ENCODE measurements at regions not wholly inside any gene's neighbourhood (a gene's known extent, or its start where the extent isn't known, plus 50 kb on each side); places are given as distances from the start of the nearest gene placed in this dataset.
"Not testable (repeated sequence)": the region's sequence is repeated elsewhere in the genome, so short reads cannot be mapped to it uniquely, and the experiment has no call there.

DNA sequence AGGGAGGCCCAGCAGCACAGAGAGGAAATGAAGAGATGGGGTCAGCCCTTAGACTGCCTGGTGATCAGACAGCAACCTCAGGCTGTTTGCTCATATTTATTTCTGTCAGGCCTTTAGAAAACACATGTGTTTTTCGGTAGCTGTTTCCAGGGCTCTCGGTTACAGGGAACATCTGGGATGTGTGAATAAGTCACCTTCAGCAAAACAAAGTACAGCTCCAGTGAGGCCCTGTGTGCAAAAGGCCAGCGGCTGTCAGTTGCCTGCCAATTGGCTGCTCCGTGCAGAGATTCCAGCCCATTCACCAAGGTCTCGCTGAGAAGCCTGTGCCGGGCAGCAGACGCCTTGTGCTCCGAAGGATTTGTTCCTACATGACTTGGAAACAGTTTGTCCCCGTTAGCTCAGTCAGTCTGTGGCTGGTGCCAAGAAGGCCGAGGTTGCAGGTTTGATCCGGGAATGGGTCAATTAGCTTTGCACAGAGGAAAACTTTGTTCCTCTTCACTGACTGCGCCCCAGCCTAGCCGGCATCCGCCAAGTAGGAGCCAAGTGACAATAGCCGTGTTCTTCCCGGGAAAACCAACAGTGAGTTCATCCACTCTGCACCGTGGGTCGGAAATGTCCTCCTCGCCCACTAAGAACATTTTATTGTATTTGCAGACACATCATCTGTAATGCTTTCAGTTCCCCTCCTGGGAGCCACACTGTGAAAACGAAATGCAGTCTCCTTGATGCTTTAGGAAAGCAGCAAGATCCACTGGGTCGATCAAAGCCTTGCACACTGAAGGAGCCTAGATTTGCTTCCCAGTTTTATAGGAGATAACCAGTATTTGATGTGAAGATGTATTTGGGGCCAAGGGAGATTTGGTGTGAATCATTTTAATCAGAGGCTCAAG lies 315.4 kb upstream of the CDYL start:
- no peak for DNase-seq (ENCODE audit: low spot score)

DNA sequence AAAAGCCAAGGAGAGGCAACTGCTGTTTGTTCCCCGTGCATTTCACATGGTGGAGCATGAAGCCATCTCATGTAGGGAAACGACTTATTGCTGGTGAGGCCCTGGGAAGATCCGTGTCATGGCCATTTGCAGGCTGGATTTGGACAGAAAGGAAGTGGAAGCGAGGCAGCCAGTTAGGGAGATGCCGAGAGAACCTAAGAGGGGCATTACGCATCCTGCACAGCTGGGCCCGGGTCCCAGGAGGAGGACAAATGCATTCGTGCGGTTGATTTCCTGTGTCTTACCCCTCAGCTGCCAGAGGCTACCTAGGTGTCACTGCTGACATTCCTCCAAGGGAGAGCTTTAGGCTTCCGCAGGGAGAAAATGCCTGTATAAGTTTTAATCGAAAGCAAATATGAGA lies 316.2 kb upstream of the CDYL start:
- no peak for DNase-seq (ENCODE audit: low spot score)

DNA sequence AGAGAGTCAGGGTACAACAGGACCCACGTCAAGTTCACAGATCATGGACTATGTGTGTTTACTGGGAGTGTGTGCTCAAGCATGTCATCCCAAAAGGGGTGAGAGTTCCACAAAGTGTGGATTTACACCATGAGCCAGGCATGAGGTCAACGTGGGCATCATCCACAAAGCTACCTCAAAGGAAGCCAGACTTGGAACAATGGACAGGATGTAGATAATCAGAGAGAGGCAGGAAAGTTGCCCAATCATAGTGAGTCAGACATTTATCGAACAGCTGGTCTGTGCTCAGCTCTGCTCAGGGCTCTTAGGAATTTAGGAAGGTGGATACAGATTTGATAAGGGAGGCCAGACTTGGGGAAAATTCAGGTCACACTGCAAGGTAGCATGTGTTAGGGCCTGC lies 317.2 kb upstream of the CDYL start:
- peak; percentile 87 for DNase-seq (ENCODE audit: low spot score)

DNA sequence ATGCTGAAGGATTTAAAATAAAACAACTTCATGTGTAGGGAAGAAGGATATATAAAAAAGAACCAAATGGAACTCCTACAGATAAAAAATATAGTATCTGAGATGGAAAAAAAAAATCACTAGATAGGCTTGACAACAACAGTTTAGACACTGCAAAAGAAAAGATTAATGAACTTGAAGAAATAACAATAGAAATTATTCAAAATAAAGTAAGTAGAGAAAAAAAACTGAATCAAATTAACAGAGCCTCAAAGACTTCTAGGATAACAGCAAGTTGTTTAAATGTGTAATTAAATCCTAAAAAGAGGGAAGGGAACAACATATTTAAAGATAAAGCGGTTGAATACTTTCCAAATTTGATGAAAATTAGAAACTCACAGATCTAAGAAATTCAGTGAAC lies 316.3 kb upstream of the ECI2 start:
- DNase-seq (ENCODE audit: low spot score): no peak

DNA sequence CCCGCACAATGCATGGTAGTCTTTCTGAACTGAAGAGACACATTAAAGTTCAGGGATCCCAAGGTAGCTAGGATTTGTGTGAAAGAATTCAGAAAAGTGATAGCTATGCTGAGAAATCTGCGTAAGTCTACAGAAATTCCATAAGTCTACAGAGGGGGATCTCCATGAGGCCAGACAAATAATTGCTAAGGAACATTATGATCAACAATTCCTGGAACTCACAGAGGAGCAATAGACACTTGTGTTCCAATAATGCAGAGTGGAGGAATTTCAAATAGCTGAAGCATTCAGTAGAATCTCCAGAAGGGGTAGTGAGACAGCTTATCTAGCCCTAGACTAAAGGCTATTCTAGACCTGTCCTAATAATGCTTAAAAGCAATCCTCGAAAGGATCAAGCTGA lies 315.7 kb upstream of the ECI2 start:
- no peak for DNase-seq (ENCODE audit: low spot score)

DNA sequence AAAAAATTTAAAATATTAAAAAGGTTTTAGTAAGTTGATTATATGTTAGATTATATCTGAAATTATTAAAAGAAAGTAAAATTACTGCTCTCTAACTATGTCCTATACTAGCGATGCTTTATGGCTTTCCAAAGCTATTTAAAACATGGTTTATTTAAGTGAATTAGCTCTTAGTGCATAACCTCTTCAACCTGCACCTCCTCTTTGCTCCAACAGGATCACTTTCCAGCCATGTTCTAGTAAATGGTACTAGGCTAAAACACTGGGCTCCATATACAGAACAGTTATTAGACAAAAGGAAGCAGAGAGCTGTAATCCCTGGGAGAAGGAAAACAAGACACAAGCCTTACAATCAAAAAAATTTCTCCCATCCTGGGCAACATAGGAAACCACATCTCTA lies 314.9 kb upstream of the ECI2 start:
- no peak for DNase-seq (ENCODE audit: low spot score)

DNA sequence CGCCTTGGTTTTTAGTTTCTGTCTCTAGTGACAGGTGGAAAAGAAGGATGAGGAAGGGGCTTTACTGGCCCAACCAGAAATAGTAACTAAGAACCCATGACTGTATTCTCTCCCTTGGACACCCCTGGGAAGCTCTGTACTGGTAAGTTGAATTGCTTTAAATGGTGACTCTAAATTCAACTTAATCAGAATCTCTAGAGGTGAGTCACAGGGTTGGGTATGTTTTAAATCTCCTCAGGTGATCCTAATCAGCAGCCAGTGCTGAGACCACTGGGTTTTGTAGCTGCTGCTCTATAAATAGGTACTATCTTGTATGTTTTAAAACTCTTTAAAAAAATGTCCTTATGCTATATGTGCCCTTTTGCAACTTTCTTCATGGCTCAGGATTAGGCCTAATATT lies 314.0 kb upstream of the ECI2 start:
- DNase-seq (ENCODE audit: low spot score): no peak

DNA sequence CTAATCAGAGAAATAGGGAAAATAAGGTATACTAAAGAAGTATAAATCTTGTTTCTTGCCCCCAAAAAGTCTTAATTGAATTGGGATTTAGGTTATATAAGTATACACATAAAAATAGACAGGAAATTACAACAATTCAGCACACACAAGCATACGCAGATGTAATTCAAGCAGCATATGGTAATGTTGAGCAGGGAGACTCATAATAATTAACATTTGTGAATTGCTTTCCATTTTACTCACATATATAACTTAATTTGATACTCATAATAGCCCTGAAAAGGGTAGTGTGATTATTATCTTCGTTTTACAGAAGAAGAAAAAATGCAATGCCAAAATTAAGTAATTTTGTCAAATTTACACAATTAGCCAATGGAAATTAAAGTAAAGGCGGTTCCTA lies 313.5 kb upstream of the ECI2 start:
- no peak for DNase-seq (ENCODE audit: low spot score)

DNA sequence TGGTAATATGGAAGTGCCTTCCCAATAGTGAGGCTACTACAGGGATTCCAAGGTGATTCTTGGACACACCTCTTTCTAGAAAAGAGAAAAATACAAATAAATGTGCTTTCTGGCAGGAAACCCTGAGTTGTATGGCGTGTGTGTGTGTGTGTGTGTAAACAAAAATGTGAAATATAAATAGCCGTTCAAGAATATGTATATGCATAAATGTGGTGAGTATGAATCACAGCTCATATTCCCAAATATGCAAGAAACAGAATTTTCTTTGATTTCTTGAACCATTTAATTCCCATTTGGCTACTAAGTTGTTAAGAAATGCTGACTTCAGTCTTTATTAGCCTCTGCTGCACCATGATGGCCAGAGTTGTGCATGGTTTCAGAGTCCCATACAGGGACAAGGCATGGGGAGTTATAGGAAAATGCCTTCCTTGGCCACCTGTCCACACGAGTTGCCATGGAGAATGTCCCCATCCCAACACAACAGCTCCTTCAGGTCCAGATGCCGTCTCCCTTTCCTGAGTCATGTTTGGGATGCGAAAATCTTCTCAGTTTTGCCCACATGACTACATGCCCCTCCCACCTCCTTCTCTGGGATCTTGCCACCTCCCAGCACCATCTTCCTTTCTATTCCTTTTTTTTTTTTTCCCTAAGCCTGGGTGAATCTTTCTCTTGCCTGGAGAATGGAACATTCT lies 312.4 kb upstream of the ECI2 start:
- no peak for DNase-seq (ENCODE audit: low spot score)

DNA sequence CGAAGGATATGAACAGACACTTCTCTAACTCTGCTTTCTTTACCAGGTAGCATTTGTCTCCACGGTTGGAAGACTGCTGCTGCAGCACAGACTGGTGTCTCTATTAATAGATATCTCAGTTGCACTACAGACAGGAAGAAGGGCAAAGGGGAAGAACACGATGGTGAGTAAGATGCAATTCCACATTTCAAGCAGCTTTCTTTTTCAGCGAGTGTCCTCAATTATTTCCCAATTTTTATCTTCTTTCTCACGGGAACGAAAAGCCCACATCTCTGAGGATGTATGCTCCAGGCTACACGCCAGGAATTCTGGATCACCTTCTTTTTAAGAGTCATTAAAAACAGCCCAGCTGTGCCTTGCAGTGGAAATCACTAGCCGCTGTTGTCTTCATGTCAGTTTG lies 311.6 kb upstream of the ECI2 start:
- DNase-seq (ENCODE audit: low spot score): no peak

DNA sequence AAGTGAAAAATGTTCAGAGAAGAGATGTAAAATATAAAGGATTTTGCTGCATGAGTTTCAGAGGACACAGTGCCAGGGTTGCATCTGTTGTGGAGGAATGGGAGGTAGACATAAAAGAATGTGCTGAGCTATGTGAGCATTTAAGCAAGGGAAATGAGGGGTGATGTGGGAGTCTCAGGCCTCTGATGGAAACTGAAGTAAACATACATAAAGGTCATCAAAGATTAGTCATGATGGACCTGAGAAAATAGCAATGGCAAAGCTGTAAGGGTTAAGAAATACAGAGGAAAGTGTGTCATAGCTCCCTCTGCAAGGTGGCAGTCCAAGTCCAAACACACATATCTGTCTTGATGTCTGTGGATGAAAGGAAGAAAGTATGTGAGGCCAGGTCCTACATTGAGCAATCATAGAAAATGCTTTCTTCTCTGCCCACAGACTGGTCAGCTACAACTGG lies 306.6 kb upstream of the ECI2 start:
- peak; percentile 65 for DNase-seq (ENCODE audit: low spot score)

DNA sequence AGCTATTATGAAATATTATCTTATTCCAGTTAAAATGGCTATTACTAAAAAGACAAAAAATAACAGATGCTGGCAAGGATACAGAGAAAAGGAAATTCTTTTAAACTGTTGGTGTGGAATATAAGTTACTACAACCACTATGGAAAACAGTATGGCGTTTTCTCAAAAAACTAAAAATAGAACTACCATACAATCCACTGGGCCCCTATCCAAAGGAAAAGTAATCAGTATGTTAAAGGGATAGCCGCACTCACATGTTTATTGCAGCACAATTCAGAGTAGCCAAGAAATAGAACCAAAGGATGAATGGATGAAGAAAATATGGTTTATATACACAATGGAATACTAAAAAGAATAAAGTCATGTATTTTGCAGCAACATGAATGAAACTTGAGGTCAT lies 303.8 kb upstream of the ECI2 start:
- no peak for DNase-seq (ENCODE audit: low spot score)

DNA sequence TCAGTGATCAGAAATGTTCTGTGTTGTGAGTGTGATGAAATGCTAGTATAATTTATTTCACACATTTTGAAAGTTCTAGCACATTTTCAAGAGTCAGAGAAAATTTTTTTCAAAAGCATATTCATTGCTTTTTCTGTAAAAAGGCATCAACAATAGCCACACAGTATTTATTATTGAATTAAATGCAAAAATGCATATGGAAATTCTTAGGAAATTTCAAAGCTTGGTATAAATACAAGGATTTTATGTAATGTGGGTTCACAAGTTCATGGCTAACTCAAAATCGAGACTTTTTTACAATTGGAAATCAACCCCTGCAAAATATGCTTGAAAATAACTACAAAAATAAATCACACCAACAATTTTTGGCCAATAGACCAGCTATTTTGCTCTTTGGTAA lies 302.0 kb upstream of the ECI2 start:
- DNase-seq (ENCODE audit: low spot score): no peak

DNA sequence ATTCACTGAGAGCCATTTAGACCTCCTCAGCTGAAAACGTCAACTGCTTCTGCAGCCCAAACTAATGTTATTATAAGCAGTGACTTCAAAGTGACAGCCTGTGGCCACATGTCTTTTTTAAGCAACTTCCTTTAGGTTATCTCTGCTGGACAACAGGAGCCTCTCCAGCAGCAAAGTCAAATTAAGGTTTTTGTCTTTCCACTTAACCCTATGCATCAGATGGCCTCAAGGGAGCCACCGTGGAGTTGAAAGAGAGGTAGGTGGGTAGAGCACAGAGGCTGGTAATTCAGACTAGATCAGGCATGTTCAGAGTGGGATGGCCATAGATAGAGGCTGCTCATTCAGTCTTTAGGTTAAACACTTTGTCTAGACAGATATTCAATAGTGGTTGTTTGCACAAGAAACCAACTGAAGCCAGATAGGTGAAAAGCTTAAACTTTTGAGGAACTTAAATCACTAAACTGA lies 300.6 kb upstream of the ECI2 start:
- no peak for DNase-seq (ENCODE audit: low spot score)

DNA sequence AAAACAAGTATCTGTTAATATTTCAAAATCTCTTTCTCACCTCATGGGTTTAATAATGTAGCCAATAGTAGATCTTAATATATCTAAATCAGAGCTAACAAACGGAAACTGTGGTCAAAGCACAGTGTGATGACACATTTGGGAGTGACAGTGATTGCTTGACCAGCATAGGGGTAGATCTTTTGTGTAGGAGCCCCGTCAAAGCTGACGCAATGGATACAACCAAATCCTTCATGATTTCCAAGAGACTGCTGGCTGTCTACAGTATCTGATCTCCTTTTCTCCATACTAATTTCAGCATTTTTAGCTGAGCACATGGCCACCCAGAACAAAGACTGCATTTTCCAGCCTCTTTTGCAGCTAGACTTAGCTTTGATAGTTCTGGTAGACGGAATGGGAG lies 299.3 kb upstream of the ECI2 start:
- DNase-seq (ENCODE audit: low spot score): no peak

DNA sequence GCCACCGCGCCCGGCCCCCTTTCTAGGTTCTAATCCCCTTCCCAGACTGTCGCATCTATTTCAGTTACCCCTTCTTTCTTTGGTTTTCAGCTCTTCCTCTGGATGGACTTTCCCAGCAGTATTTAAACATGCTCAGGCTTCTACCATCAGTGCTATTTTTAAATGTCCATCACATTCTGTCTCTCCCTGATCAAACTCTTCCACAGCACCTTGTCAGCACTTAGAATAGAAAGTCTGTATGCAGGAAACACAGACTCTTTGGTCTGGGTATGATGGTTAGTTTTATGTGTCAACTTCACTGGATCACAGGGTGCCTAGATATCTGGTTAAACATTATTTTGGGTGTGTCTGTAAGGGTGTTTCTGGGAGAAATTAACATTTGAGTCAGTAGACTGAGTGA lies 297.8 kb upstream of the ECI2 start:
- DNase-seq (ENCODE audit: low spot score): no peak

DNA sequence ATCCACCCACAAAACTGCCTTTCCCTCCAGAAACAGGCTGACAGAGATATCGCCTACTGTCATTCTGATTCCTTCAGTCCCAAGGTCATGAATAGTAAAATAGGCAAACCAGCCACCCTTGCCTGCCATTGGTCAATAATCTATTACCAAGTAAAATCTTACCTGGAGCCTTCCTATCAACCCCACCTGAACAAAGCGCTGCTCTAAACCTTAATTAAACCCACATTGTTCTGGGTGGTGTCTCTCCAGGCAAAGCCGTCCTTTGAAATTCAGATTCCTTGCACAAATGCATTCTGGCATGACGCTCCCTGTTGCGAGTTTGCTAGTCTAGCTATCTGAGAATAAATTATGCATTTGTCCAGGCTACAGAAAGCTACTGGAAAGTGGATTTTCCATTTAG lies 291.6 kb upstream of the ECI2 start:
- DNase-seq (ENCODE audit: low spot score): no peak

DNA sequence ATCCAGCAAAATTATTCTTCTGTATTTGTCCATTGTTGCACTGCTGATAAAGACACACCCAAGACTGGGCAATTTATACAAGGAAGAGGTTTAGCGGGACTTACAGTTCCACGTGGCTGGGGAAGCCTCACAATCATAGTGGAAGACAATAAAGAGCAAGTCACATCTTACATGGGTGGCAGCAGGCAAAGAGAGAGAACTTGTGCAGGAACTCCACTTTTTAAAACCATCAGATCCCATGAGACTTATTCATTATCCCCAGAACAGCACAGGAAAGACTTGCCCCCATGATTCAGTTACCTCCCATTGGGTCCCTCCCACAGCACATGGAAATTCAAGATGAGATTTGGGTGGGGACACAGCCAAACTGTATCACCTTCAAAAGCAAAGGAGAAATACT lies 286.5 kb upstream of the ECI2 start:
- no peak for DNase-seq (ENCODE audit: low spot score)

DNA sequence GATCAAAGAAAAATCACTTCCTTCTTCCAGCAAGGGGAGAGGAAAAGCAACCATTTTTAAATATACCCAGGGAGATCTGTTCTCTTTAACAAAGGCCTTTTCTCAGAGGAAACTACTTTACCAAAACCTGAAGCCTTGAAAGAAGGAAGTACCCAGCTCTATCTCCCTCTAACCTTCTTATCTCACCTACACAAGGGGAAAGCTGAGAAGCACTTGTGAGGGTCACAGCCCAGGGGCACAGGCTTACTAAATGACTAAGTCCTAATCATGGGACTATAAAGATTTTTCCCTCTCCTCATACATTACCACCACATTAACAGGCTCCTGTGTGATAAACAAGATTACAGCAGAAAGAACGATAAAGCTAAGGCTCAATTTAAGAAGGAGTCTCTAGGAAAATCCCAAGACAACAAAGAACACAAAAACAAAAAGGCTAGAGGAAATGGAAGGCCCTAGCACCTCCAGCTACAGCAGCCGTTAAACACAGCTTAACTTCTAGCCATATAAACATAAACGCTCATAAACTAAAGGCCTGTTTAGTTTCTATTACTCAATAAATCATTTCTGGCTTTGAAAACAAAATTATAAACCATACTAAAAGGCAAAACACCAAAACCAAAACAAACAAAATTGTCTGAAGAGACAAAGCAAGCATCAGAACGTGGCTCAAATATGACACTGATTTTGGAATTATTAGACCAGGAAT lies 284.9 kb upstream of the ECI2 start:
- DNase-seq (ENCODE audit: low spot score): no peak

DNA sequence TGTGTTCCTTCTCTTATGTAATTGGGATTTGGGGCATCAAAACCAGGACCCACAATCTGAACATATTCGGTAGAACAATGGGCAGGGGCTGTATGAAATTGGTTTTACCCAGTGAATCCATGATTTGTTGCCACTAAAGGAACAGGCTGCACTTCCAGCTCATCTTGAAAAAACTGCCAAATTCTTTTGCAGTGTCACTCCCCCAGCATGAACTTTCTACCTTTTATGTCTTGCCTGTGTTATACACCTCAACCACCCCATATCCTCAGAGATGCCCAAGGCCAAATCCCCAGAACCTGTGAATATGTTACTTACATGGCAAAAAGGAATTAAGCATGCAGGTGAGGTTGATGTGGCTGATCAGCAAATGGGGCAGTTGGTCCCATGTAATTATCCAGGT lies 280.2 kb upstream of the ECI2 start:
- DNase-seq (ENCODE audit: low spot score): no peak

DNA sequence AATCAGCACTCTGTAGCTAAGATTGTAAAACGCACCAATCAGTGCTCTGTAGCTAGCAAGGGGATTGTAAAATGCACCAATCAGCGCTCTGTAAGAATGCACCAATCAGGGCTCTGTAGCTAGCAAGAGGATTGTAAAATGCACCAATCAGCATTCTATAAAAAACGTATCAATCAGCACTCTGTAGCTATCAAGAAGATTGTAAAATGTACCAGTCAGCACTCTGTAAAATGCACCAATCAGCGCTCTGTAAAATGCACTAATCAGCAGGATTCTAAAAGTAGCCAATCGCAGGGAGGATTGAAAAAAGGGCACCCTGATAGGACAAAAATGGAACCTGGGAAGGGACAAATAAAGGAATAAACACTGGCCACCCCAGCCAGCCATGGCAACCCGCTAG lies 278.7 kb upstream of the ECI2 start:
- not testable (repeated sequence) for DNase-seq (ENCODE audit: low spot score)

DNA sequence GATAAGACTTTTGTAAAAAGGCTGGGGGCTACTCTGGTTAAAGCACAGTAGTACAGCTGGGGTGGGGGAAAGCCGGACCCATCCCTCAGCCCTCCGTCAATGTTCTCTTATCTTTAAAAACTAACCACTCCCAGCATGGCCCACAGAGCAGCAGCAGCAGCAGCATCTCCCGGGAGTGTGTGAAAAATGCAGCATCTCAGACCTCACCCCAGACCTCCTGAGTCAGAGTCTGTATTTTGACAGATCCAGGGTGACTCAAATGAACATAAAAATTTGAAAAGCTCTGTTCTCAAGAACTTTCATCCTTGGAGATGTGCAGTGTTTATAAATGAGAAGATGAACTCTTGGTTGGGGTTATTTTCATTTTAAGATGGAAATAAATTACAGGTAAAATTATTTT lies 277.7 kb upstream of the ECI2 start:
- no peak for DNase-seq (ENCODE audit: low spot score)

DNA sequence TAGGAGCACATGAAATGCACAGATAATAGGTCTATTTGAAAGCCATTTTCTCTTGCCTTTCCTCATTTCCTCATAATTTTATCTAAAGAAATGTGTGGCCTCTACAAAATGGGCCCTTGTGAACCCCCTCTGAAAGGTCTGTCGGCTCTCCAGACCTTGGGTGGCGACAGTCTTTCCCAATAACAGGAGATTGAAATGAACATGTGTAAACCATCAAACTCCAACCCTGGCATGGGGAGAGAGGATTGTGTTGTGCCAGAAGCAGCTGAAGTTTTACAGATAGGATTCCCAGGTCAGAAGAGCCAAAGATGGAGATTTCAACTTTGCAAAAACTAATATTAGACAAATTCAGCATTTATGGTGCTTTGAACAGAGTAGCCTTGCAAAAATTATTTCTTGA lies 277.1 kb upstream of the ECI2 start:
- no peak for DNase-seq (ENCODE audit: low spot score)
